ENCODE measurements at regions not wholly inside any gene's neighbourhood (a gene's known extent, or its start where the extent isn't known, plus 50 kb on each side); places are given as distances from the start of the nearest gene placed in this dataset.

GRCh38 chr12:115478505-115478904 is 794.5 kb upstream of the TBX3 start:
- TF ChIP-seq CTCF (IDR thresholded peaks at IDR 0.05) = no peak
- TF ChIP-seq EZH2 (IDR thresholded peaks at IDR 0.05) = no peak
